ENCODE measurements at regions not wholly inside any gene's neighbourhood (a gene's known extent, or its start where the extent isn't known, plus 50 kb on each side); places are given as distances from the start of the nearest gene placed in this dataset.

GRCh38 chr20:60497298-60498035 lies 539.2 kb downstream of the CDH26 start:
- no peak for ATAC-seq
- CTCF ChIA-PET = no interaction called here
- no peak for DNase-seq

GRCh38 chr20:60500038-60500701 lies 541.9 kb downstream of the CDH26 start:
- CTCF ChIA-PET = no interaction called here
- Mint-ChIP-seq H3K27ac (no peak overlapping the region), H3K9me3 (ENCODE audit: low read depth) (no peaks in the 10 kb centered on the region), H3K4me3 (no peak overlapping the region), H3K4me1 (no peaks in the 10 kb centered on the region), H3K36me3 (no peaks in the 10 kb centered on the region), H3K27me3 (no peaks in the 10 kb centered on the region)
- no peak for DNase-seq
- ATAC-seq = no peak

More at GRCh38 chr20:60497298-60498035, 539.2 kb downstream of the CDH26 start:
- no peak overlapping the region for H3K4me3 Mint-ChIP-seq
- no peaks in the 10 kb centered on the region for H3K36me3 Mint-ChIP-seq
- H3K27me3 Mint-ChIP-seq = no peaks in the 10 kb centered on the region
- no peaks in the 10 kb centered on the region for H3K4me1 Mint-ChIP-seq
- H3K9me3 Mint-ChIP-seq (ENCODE audit: low read depth) = no peaks in the 10 kb centered on the region
- H3K27ac Mint-ChIP-seq = no peak overlapping the region

- no peaks in the 10 kb centered on the region for H3K36me3 Mint-ChIP-seq
- CTCF ChIA-PET = no interaction called here
Measured at GRCh38 chr20:60501048-60501447, 542.8 kb downstream of the CDH26 start.

GRCh38 chr20:60502881-60503280 lies 544.7 kb downstream of the CDH26 start:
- Mint-ChIP-seq H3K36me3 (no peaks in the 10 kb centered on the region), H3K4me3 (no peak overlapping the region), H3K27me3 (no peaks in the 10 kb centered on the region), H3K4me1 (no peaks in the 10 kb centered on the region), H3K27ac (no peak overlapping the region), H3K9me3 (ENCODE audit: low read depth) (no peaks in the 10 kb centered on the region)
- DNase-seq (no peak), ATAC-seq (no peak)
- CTCF ChIA-PET = no interaction called here

More at GRCh38 chr20:60501048-60501447, 542.8 kb downstream of the CDH26 start:
- Mint-ChIP-seq H3K4me1 (no peaks in the 10 kb centered on the region), H3K9me3 (ENCODE audit: low read depth) (no peaks in the 10 kb centered on the region), H3K27me3 (no peaks in the 10 kb centered on the region), H3K27ac (no peak overlapping the region), H3K4me3 (no peak overlapping the region)
- ATAC-seq (no peak), DNase-seq (no peak)

GRCh38 chr20:60505423-60505822 lies 547.2 kb downstream of the CDH26 start:
- no peaks in the 10 kb centered on the region for H3K36me3 Mint-ChIP-seq
- H3K27me3 Mint-ChIP-seq = no peaks in the 10 kb centered on the region
- H3K4me3 Mint-ChIP-seq = no peak overlapping the region
- DNase-seq = no peak
- no peak overlapping the region for H3K27ac Mint-ChIP-seq
- no peaks in the 10 kb centered on the region for H3K4me1 Mint-ChIP-seq
- CTCF ChIA-PET = no interaction called here
- H3K9me3 Mint-ChIP-seq (ENCODE audit: low read depth) = no peaks in the 10 kb centered on the region
- ATAC-seq = no peak

GRCh38 chr20:60506061-60506460 lies 547.8 kb downstream of the CDH26 start:
- DNase-seq (no peak), ATAC-seq (no peak)
- Mint-ChIP-seq H3K36me3 (no peaks in the 10 kb centered on the region), H3K27ac (no peak overlapping the region), H3K9me3 (ENCODE audit: low read depth) (no peaks in the 10 kb centered on the region), H3K4me3 (no peak overlapping the region), H3K4me1 (no peaks in the 10 kb centered on the region), H3K27me3 (no peaks in the 10 kb centered on the region)
- CTCF ChIA-PET = no interaction called here

- no peak for DNase-seq
- CTCF ChIA-PET = no interaction called here
Measured at GRCh38 chr20:60507087-60507694, 549.0 kb downstream of the CDH26 start.

GRCh38 chr20:60509407-60509806 lies 551.2 kb downstream of the CDH26 start:
- H3K4me1 Mint-ChIP-seq = no peaks in the 10 kb centered on the region
- H3K36me3 Mint-ChIP-seq = no peaks in the 10 kb centered on the region
- ATAC-seq (no peak), DNase-seq (no peak)
- H3K27ac Mint-ChIP-seq = no peak overlapping the region
- no peak overlapping the region for H3K4me3 Mint-ChIP-seq
- no peaks in the 10 kb centered on the region for H3K27me3 Mint-ChIP-seq
- H3K9me3 Mint-ChIP-seq (ENCODE audit: low read depth) = no peaks in the 10 kb centered on the region
- CTCF ChIA-PET = no interaction called here

More at GRCh38 chr20:60507087-60507694, 549.0 kb downstream of the CDH26 start:
- no peaks in the 10 kb centered on the region for H3K36me3 Mint-ChIP-seq
- H3K27me3 Mint-ChIP-seq = no peaks in the 10 kb centered on the region
- no peak overlapping the region for H3K4me3 Mint-ChIP-seq
- H3K4me1 Mint-ChIP-seq = no peaks in the 10 kb centered on the region
- ATAC-seq = no peak
- H3K9me3 Mint-ChIP-seq (ENCODE audit: low read depth) = no peaks in the 10 kb centered on the region
- no peak overlapping the region for H3K27ac Mint-ChIP-seq

- Mint-ChIP-seq H3K4me1 (no peaks in the 10 kb centered on the region), H3K4me3 (no peak overlapping the region), H3K27ac (no peak overlapping the region), H3K9me3 (ENCODE audit: low read depth) (no peaks in the 10 kb centered on the region), H3K36me3 (no peaks in the 10 kb centered on the region), H3K27me3 (no peaks in the 10 kb centered on the region)
- ATAC-seq (no peak), DNase-seq (no peak)
- CTCF ChIA-PET = no interaction called here
Measured at GRCh38 chr20:60510356-60510755, 552.1 kb downstream of the CDH26 start.

- DNase-seq (no peak), ATAC-seq (no peak)
- H3K27me3 Mint-ChIP-seq = no peaks in the 10 kb centered on the region
- H3K9me3 Mint-ChIP-seq (ENCODE audit: low read depth) = no peaks in the 10 kb centered on the region
- H3K36me3 Mint-ChIP-seq = no peaks in the 10 kb centered on the region
- H3K4me1 Mint-ChIP-seq = no peaks in the 10 kb centered on the region
- no peak overlapping the region for H3K4me3 Mint-ChIP-seq
- CTCF ChIA-PET = no interaction called here
- H3K27ac Mint-ChIP-seq = no peak overlapping the region
Measured at GRCh38 chr20:60512443-60512842, 554.2 kb downstream of the CDH26 start.

GRCh38 chr20:60513141-60513540 lies 554.9 kb downstream of the CDH26 start:
- no peak overlapping the region for H3K27ac Mint-ChIP-seq
- H3K27me3 Mint-ChIP-seq = no peaks in the 10 kb centered on the region
- CTCF ChIA-PET = no interaction called here
- ATAC-seq = no peak
- H3K36me3 Mint-ChIP-seq = no peaks in the 10 kb centered on the region
- no peaks in the 10 kb centered on the region for H3K9me3 Mint-ChIP-seq (ENCODE audit: low read depth)
- H3K4me1 Mint-ChIP-seq = no peaks in the 10 kb centered on the region
- no peak for DNase-seq
- H3K4me3 Mint-ChIP-seq = no peak overlapping the region

GRCh38 chr20:60516442-60516841 lies 558.2 kb downstream of the CDH26 start:
- Mint-ChIP-seq H3K27me3 (no peaks in the 10 kb centered on the region), H3K36me3 (no peaks in the 10 kb centered on the region), H3K9me3 (ENCODE audit: low read depth) (no peaks in the 10 kb centered on the region), H3K4me1 (no peaks in the 10 kb centered on the region), H3K4me3 (no peak overlapping the region), H3K27ac (no peak overlapping the region)
- CTCF ChIA-PET = no interaction called here
- ATAC-seq = no peak
- DNase-seq = no peak

- Mint-ChIP-seq H3K27ac (no peak overlapping the region), H3K4me1 (no peaks in the 10 kb centered on the region), H3K36me3 (no peaks in the 10 kb centered on the region), H3K4me3 (no peak overlapping the region), H3K9me3 (ENCODE audit: low read depth) (no peaks in the 10 kb centered on the region), H3K27me3 (no peaks in the 10 kb centered on the region)
- no peak for ATAC-seq
- DNase-seq = no peak
- CTCF ChIA-PET = no interaction called here
Measured at GRCh38 chr20:60518022-60518421, 559.8 kb downstream of the CDH26 start.

GRCh38 chr20:60525397-60525796 lies 567.2 kb downstream of the CDH26 start:
- Mint-ChIP-seq H3K4me1 (no peaks in the 10 kb centered on the region), H3K27me3 (no peaks in the 10 kb centered on the region), H3K4me3 (no peak overlapping the region), H3K27ac (no peak overlapping the region), H3K36me3 (no peaks in the 10 kb centered on the region), H3K9me3 (ENCODE audit: low read depth) (peaks cover 4% of the 10 kb centered on the region)
- CTCF ChIA-PET = no interaction called here
- DNase-seq = no peak
- no peak for ATAC-seq
